HL-60 (cell line): ENCODE measurements at regions not wholly inside any gene's neighbourhood (a gene's known extent, or its start where the extent isn't known, plus 50 kb on each side); places are given as distances from the start of the nearest gene placed in this dataset.

Experiments
- DNase-seq, 2 experiments: peaks; one replicate each; pipeline ENCODE4 v3.0.0-alpha.2; 2010 to 2020; ENCODE audit warnings: low read depth in 1 of 2, low spot score in 1 of 2
- H3K27ac ChIP-seq: fragments of 250-450 bp; sonication (Bioruptor Pico); replicated peaks from 2 replicates; pipeline ENCODE4 v1.5.1; 2020; ENCODE audit warnings: mild to moderate bottlenecking, moderate library complexity
- H3K27me3 ChIP-seq: fragments of 250-450 bp; sonication (Bioruptor Pico); 2 replicates; pipeline ENCODE4 v1.5.1; 2021; ENCODE audit warnings: mild to moderate bottlenecking, moderate library complexity; ENCODE audit not compliant: insufficient read depth, poor library complexity, severe bottlenecking
- H3K4me3 ChIP-seq: replicated peaks from 2 replicates; pipeline ENCODE4 v1.5.1; 2011; ENCODE audit warnings: mild to moderate bottlenecking, control low read depth, low read length; ENCODE audit not compliant: insufficient read depth
- GABPA ChIP-seq: IDR thresholded peaks from 2 replicates; pipeline ENCODE4 v1.6.1; 2012; ENCODE audit warnings: low read depth
- POLR2AphosphoS5 ChIP-seq: IDR thresholded peaks from 2 replicates; pipeline ENCODE4 v1.6.1; 2012; ENCODE audit warnings: low read depth
- REST ChIP-seq: IDR thresholded peaks from 2 replicates; pipeline ENCODE4 v1.6.1; 2012; ENCODE audit warnings: low read depth; ENCODE audit not compliant: insufficient replicate concordance
- SPI1 ChIP-seq: IDR thresholded peaks from 2 replicates; pipeline ENCODE4 v1.6.1; 2012; ENCODE audit warnings: low read depth, mild to moderate bottlenecking, borderline replicate concordance
- TF ChIP-seq, protein P1 (sequence below): IDR thresholded peaks from one replicate; pipeline ENCODE4 v1.5.1; 2011; ENCODE audit warnings: low read length, control low read depth, inconsistent platforms; ENCODE audit not compliant: insufficient read depth

GRCh38 chr12:118571730-118572129 lies 195.4 kb downstream of the SUDS3 start:
- TF ChIP-seq, protein P1, sequence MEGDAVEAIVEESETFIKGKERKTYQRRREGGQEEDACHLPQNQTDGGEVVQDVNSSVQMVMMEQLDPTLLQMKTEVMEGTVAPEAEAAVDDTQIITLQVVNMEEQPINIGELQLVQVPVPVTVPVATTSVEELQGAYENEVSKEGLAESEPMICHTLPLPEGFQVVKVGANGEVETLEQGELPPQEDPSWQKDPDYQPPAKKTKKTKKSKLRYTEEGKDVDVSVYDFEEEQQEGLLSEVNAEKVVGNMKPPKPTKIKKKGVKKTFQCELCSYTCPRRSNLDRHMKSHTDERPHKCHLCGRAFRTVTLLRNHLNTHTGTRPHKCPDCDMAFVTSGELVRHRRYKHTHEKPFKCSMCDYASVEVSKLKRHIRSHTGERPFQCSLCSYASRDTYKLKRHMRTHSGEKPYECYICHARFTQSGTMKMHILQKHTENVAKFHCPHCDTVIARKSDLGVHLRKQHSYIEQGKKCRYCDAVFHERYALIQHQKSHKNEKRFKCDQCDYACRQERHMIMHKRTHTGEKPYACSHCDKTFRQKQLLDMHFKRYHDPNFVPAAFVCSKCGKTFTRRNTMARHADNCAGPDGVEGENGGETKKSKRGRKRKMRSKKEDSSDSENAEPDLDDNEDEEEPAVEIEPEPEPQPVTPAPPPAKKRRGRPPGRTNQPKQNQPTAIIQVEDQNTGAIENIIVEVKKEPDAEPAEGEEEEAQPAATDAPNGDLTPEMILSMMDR = no peak
- TF ChIP-seq SPI1 = no peak
- no peak overlapping the region for H3K4me3 ChIP-seq
- no peaks in the 10 kb centered on the region for H3K27me3 ChIP-seq
- DNase-seq = no peak
- no peak overlapping the region for H3K27ac ChIP-seq

DNA sequence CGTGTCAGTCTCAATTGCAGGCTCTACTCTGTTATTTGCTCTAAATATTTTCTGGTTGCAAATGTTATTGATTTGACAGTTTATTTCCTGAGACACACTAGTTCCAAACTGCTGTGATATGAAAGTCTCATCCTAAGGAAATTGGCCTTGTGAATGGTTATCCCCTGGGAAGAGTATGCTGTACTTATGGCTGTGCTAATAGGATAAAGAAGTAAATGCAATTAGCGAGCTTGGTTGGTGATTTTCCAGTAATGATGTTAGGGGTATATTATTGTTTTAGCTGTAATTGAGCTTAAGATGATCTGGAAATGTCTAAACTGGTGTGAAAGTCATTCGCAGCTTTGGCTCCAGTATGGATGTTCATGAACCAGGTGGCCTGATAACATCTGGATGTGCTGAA lies 197.9 kb downstream of the SUDS3 start:
- DNase-seq = no peak
- no peak overlapping the region for H3K27ac ChIP-seq
- H3K27me3 ChIP-seq = no peaks in the 10 kb centered on the region
- no peak overlapping the region for H3K4me3 ChIP-seq
- TF ChIP-seq GABPA = no peak
- no peak for TF ChIP-seq SPI1

DNA sequence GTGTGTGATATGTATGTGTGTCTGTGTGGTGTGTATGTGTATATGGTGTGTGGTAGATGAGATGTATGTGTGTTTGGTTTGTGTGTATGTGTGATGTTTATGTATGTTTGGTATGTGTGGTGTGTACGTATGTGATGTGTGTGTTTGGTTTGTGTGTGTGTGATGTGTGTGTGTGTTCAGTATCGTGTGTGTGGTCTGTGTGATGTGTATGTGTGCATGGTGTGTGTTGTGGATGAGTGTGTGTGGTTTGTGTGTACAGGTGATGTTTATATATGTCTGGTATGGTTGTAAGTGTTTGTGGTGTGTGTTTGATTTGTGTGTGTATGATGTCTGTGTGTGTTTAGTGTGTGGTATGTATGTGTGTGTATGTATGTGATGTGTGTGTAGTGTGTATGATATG lies 199.4 kb downstream of the SUDS3 start:
- Histone ChIP-seq H3K4me3 (no peak overlapping the region), H3K27ac (no peak overlapping the region), H3K27me3 (no peaks in the 10 kb centered on the region)
- TF ChIP-seq POLR2AphosphoS5 (no peak), SPI1 (no peak), REST (no peak), GABPA (no peak)
- TF ChIP-seq, protein P1 = no peak
- no peak for DNase-seq

DNA sequence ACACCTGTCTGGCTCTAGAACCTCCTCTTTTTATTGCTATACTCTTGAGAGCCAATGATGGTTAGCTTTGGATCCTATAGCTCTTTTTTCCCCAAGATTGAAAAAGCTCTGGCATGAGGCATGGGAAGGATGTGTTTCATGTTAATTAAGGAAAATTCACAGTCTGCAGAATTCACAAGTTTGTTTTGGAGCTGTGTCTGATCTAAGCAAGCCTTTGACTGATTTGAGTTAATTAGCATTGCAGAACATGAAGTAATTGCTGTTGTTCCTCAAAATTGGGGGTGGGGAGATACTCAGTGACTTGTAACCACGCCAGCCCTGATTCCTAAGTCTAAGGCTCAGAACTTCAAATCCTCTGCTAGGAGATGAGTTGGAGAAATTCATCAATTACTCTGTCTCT lies 205.0 kb downstream of the SUDS3 start:
- Histone ChIP-seq H3K4me3 (no peak overlapping the region), H3K27ac (no peak overlapping the region), H3K27me3 (no peaks in the 10 kb centered on the region)
- no peak for DNase-seq
- TF ChIP-seq, protein P1 = no peak
- TF ChIP-seq SPI1 = no peak
- TF ChIP-seq POLR2AphosphoS5 = no peak
- no peak for TF ChIP-seq REST
- no peak for TF ChIP-seq GABPA

DNA sequence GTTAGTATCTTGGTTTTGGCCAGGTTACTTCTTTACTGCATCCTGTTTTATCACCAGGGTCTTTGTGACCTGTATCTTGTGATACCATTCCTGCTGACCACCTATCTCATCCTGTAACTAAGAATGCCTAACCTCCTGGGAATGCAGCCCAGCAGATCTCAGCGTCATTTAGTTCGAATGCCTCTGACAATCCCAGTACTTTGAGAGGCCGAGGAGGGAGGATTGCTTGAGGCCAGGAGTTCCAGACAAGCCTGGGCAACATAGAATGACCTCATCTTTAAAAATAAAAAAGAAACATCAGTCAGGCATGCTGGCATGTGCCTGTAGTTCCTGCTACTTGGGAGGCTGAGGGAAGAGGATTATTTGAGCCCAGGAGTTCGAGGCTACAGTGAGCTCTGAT lies 206.5 kb downstream of the SUDS3 start:
- no peak overlapping the region for H3K27ac ChIP-seq
- no peak overlapping the region for H3K4me3 ChIP-seq
- no peaks in the 10 kb centered on the region for H3K27me3 ChIP-seq
- DNase-seq = no peak
- TF ChIP-seq REST = no peak
